Progenitor cell of endocrine pancreas (in vitro differentiated cells): ENCODE measurements at regions not wholly inside any gene's neighbourhood (a gene's known extent, or its start where the extent isn't known, plus 50 kb on each side); places are given as distances from the start of the nearest gene placed in this dataset.
A peak's percentile ranks its signal among the peaks of the same experiment; 100 is the strongest.

Experiments
- DNase-seq: peaks from one replicate; pipeline ENCODE4 v3.0.0; 2021; ENCODE audit warnings: low spot score; ENCODE audit not compliant: unreplicated experiment
- H3K27ac Mint-ChIP-seq: 2 replicates; pipeline ENCODE4 v1.8.0; 2021; ENCODE audit warnings: mild to moderate bottlenecking, moderate library complexity, mixed read lengths
- H3K27me3 Mint-ChIP-seq: 2 replicates; pipeline ENCODE4 v1.8.0; 2021; ENCODE audit warnings: mixed read lengths
- H3K36me3 Mint-ChIP-seq: 2 replicates; pipeline ENCODE4 v1.8.0; 2022; ENCODE audit warnings: mixed read lengths; ENCODE audit not compliant: insufficient read depth
- H3K4me1 Mint-ChIP-seq: 2 replicates; pipeline ENCODE4 v1.8.0; 2021; ENCODE audit warnings: low read depth, mixed read lengths
- H3K4me3 Mint-ChIP-seq: 2 replicates; pipeline ENCODE4 v1.8.0; 2021; ENCODE audit warnings: low read depth, mild to moderate bottlenecking, moderate library complexity, mixed read lengths
- H3K9me3 Mint-ChIP-seq: 2 replicates; pipeline ENCODE4 v1.8.0; 2021; ENCODE audit warnings: low read depth, mixed read lengths
- CTCF ChIP-seq: fragments of 200-600 bp; sonication (generic); IDR thresholded peaks from one replicate; pipeline ENCODE4 v1.5.0; 2021; ENCODE audit warnings: antibody characterized with exemption, mild to moderate bottlenecking; ENCODE audit not compliant: unreplicated experiment

GRCh38 chr1:101508913-101509312 is 272.1 kb downstream of the S1PR1 start:
- Mint-ChIP-seq H3K4me1 (peaks cover 3% of the 10 kb centered on the region), H3K4me3 (no peak overlapping the region), H3K27ac (no peak overlapping the region), H3K36me3 (no peaks in the 10 kb centered on the region), H3K27me3 (no peaks in the 10 kb centered on the region), H3K9me3 (no peaks in the 10 kb centered on the region)
- TF ChIP-seq CTCF = no peak
- DNase-seq = no peak

- no peak overlapping the region for H3K4me3 Mint-ChIP-seq
- no peaks in the 10 kb centered on the region for H3K9me3 Mint-ChIP-seq
- H3K4me1 Mint-ChIP-seq = peaks cover 3% of the 10 kb centered on the region
Measured at GRCh38 chr1:101509370-101509769, 272.6 kb downstream of the S1PR1 start.

GRCh38 chr1:101511202-101511891 is 274.5 kb downstream of the S1PR1 start:
- Mint-ChIP-seq H3K27me3 (no peaks in the 10 kb centered on the region), H3K4me3 (no peak overlapping the region), H3K36me3 (peaks cover 1% of the 10 kb centered on the region), H3K27ac (no peak overlapping the region), H3K9me3 (peaks cover 6% of the 10 kb centered on the region), H3K4me1 (peaks cover 3% of the 10 kb centered on the region)
- no peak for TF ChIP-seq CTCF
- no peak for DNase-seq

More at GRCh38 chr1:101509370-101509769, 272.6 kb downstream of the S1PR1 start:
- no peak for TF ChIP-seq CTCF
- DNase-seq = no peak
- Mint-ChIP-seq H3K27me3 (no peaks in the 10 kb centered on the region), H3K36me3 (no peaks in the 10 kb centered on the region), H3K27ac (no peak overlapping the region)

- peak; percentile 90 for TF ChIP-seq CTCF
- Mint-ChIP-seq H3K9me3 (peaks cover 2% of the 10 kb centered on the region), H3K27me3 (peaks cover 3% of the 10 kb centered on the region), H3K4me1 (no peaks in the 10 kb centered on the region), H3K4me3 (no peak overlapping the region), H3K27ac (no peak overlapping the region), H3K36me3 (no peaks in the 10 kb centered on the region)
- no peak for DNase-seq
Measured at GRCh38 chr1:101520302-101520701, 283.5 kb downstream of the S1PR1 start.

GRCh38 chr1:101522486-101522885 is 285.7 kb downstream of the S1PR1 start:
- no peak overlapping the region for H3K4me3 Mint-ChIP-seq
- no peak for DNase-seq
- TF ChIP-seq CTCF = no peak
- no peaks in the 10 kb centered on the region for H3K9me3 Mint-ChIP-seq
- no peaks in the 10 kb centered on the region for H3K36me3 Mint-ChIP-seq
- no peak overlapping the region for H3K27ac Mint-ChIP-seq
- peaks cover 6% of the 10 kb centered on the region for H3K4me1 Mint-ChIP-seq
- H3K27me3 Mint-ChIP-seq = peaks cover 3% of the 10 kb centered on the region
